ENCODE measurements at regions not wholly inside any gene's neighbourhood (a gene's known extent, or its start where the extent isn't known, plus 50 kb on each side); places are given as distances from the start of the nearest gene placed in this dataset.

GRCh38 chrX:4358577-4358976 lies 645.1 kb upstream of the PRKX start:
- TF ChIP-seq CTCF (IDR thresholded peaks at IDR 0.05; ENCODE audit: control insufficient read depth, insufficient read depth, low read depth, low read length, missing control alignments): no peak
- H3K4me3 ChIP-seq (ENCODE audit: control insufficient read depth, low read depth, low read length): no peak overlapping the region
- no peak for DNase-seq (ENCODE audit: low read depth)

GRCh38 chrX:4322916-4323315 lies 609.5 kb upstream of the PRKX start:
- no peak overlapping the region for H3K4me3 ChIP-seq (ENCODE audit: control insufficient read depth, low read depth, low read length)
- no peak for TF ChIP-seq CTCF (IDR thresholded peaks at IDR 0.05; ENCODE audit: control insufficient read depth, insufficient read depth, low read depth, low read length, missing control alignments)
- DNase-seq (ENCODE audit: low read depth): no peak

- no peak for TF ChIP-seq CTCF (IDR thresholded peaks at IDR 0.05; ENCODE audit: control insufficient read depth, insufficient read depth, low read depth, low read length, missing control alignments)
- DNase-seq (ENCODE audit: low read depth): no peak
- no peak overlapping the region for H3K4me3 ChIP-seq (ENCODE audit: control insufficient read depth, low read depth, low read length)
Observed at GRCh38 chrX:4320436-4320947, 607.0 kb upstream of the PRKX start.

- H3K4me3 ChIP-seq (ENCODE audit: control insufficient read depth, low read depth, low read length): no peak overlapping the region
- DNase-seq (ENCODE audit: low read depth): no peak
- no peak for TF ChIP-seq CTCF (IDR thresholded peaks at IDR 0.05; ENCODE audit: control insufficient read depth, insufficient read depth, low read depth, low read length, missing control alignments)
Observed at GRCh38 chrX:4315891-4316290, 602.4 kb upstream of the PRKX start.

GRCh38 chrX:4314586-4314985 lies 601.1 kb upstream of the PRKX start:
- DNase-seq (ENCODE audit: low read depth): no peak
- H3K4me3 ChIP-seq (ENCODE audit: control insufficient read depth, low read depth, low read length): no peak overlapping the region
- TF ChIP-seq CTCF (IDR thresholded peaks at IDR 0.05; ENCODE audit: control insufficient read depth, insufficient read depth, low read depth, low read length, missing control alignments): no peak

- DNase-seq (ENCODE audit: low read depth): no peak
- H3K4me3 ChIP-seq (ENCODE audit: control insufficient read depth, low read depth, low read length): no peak overlapping the region
Observed at GRCh38 chrX:4277122-4277521, 563.7 kb upstream of the PRKX start.

More at GRCh38 chrX:4277122-4277521, 563.7 kb upstream of the PRKX start:
- no peak for TF ChIP-seq CTCF (IDR thresholded peaks at IDR 0.05; ENCODE audit: control insufficient read depth, insufficient read depth, low read depth, low read length, missing control alignments)
